Activated CD8-positive, alpha-beta memory T cell treated with anti-CD3 and anti-CD28 coated beads, Interleukin-2, amount 10 ng/mL, durations not matched to agents 7 days and 5 days (primary cell): ENCODE measurements at regions not wholly inside any gene's neighbourhood (a gene's known extent, or its start where the extent isn't known, plus 50 kb on each side); places are given as distances from the start of the nearest gene placed in this dataset.
"Not testable (repeated sequence)": the region's sequence is repeated elsewhere in the genome, so short reads cannot be mapped to it uniquely, and the experiment has no call there.

Experiments used
- ATAC-seq: fragments of 150-1000 bp; cut with Tn5 transposase; one replicate; pipeline ENCODE4 v1.10.0; 2021; ENCODE audit warnings: moderate library complexity
- CTCF ChIA-PET: fragments of 350-600 bp; sonication (Branson Sonifier 250); formaldehyde crosslinking; loops from one replicate; lab custom pipeline; 2021; ENCODE audit warnings: antibody characterized with exemption; lab: Charles Lee
- DNase-seq: peaks from one replicate; pipeline ENCODE4 v3.0.0-alpha.2; 2020
- H3K27ac Mint-ChIP-seq: one replicate; pipeline ENCODE4 v1.8.0; 2021; ENCODE audit warnings: mild to moderate bottlenecking, mixed read lengths
- H3K27me3 Mint-ChIP-seq: one replicate; pipeline ENCODE4 v1.8.0; 2021; ENCODE audit warnings: mixed read lengths
- H3K36me3 Mint-ChIP-seq: one replicate; pipeline ENCODE4 v1.8.0; 2021; ENCODE audit warnings: mild to moderate bottlenecking, mixed read lengths
- H3K4me1 Mint-ChIP-seq: one replicate; pipeline ENCODE4 v1.8.0; 2021; ENCODE audit warnings: mixed read lengths
- H3K4me3 Mint-ChIP-seq: one replicate; pipeline ENCODE4 v1.8.0; 2021; ENCODE audit warnings: mild to moderate bottlenecking, moderate library complexity, mixed read lengths
- H3K9me3 Mint-ChIP-seq: one replicate; pipeline ENCODE4 v1.8.0; 2022; ENCODE audit warnings: low read depth, mixed read lengths

DNA sequence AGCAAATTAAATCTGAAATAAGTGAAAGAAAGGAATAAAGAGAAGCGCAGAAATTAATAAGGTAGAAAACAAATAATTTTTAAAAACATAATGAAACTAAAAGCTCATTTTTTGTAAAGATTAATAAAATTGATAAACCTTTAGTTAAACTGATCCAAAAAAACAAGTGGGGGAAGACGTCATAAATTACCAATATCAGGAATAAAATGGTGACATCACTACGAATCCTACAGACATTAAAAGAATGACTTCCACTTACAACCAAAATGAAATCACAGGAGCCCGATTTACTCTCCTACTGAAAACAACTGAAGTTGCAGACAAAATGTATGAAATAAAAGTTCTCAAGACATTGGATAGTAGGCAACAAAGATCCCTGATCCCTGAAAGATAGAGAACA is 68.1 kb upstream of the IFFO2 start:
- no peak for ATAC-seq
- Mint-ChIP-seq H3K27me3 (peaks cover 25% of the 10 kb centered on the region), H3K36me3 (no peaks in the 10 kb centered on the region), H3K27ac (no peak overlapping the region), H3K4me3 (no peak overlapping the region), H3K4me1 (no peaks in the 10 kb centered on the region), H3K9me3 (no peaks in the 10 kb centered on the region)
- no peak for DNase-seq
- CTCF ChIA-PET = no interaction called here

DNA sequence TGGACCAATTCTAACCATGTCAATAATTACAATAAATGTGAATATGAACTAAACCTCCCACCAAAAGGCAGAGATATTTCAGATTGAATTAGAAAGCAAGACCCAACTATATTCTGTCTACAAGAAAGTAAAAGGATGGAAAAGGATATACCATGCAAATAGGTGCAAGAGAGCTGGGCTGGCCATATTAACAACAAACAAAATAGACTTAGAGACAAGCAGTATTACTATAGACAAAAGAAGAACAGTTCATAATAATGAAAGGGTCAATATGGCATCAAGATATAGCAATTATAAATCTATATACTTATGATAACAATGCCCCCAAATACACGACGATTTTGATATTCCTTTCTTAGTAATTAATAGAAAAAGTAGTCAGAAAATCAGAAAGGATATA is 67.3 kb upstream of the IFFO2 start:
- peaks cover 25% of the 10 kb centered on the region for H3K27me3 Mint-ChIP-seq
- ATAC-seq (no peak), DNase-seq (no peak)
- H3K36me3 Mint-ChIP-seq = peaks cover under 1% of the 10 kb centered on the region
- H3K4me3 Mint-ChIP-seq = no peak overlapping the region
- H3K27ac Mint-ChIP-seq = no peak overlapping the region
- H3K4me1 Mint-ChIP-seq = no peaks in the 10 kb centered on the region
- CTCF ChIA-PET = no interaction called here
- no peaks in the 10 kb centered on the region for H3K9me3 Mint-ChIP-seq

DNA sequence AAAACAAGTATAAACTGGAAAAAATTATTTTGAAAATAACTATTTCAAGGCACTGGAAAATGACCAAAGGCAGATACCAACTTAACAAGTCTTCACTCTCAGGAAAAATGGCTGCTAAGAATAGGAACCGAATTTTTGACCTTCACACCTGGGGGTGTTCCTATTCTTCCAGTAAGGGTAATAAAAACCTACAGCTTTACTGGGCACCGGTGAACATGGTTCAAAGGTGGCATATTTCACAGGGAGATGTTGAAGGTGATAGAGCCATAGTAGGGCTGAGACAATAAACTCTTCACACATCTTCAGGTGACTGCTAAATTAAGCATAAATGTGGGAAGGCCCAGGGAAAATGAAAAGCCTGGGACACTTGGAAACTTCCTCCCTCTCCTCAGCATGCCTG is 65.4 kb upstream of the IFFO2 start:
- Mint-ChIP-seq H3K9me3 (no peaks in the 10 kb centered on the region), H3K4me1 (no peaks in the 10 kb centered on the region), H3K27me3 (peaks cover 18% of the 10 kb centered on the region), H3K4me3 (no peak overlapping the region), H3K27ac (no peak overlapping the region), H3K36me3 (peaks cover 2% of the 10 kb centered on the region)
- ATAC-seq (no peak), DNase-seq (no peak)
- CTCF ChIA-PET = no interaction called here

DNA sequence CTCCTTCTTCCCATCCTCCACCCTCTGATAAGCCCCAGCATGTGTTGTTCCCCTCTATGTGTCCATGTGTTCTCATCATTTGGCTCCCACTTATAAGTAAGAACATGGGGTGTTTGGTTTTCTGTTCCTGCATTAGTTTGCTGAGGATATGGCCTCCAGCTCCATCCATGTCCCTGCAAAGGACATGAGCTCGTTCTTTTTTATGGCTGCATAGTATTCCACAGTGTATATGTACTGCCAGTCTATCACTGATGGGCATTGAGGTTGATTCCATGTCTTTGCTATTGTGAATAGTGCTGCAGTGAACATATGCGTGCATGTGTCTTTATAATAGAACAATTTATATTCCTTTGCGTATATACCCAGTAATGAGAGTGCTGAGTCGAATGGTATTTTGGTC is 62.8 kb upstream of the IFFO2 start:
- peaks cover 11% of the 10 kb centered on the region for H3K27me3 Mint-ChIP-seq
- H3K4me3 Mint-ChIP-seq, H3K4me1 Mint-ChIP-seq, ATAC-seq, CTCF ChIA-PET, DNase-seq, H3K9me3 Mint-ChIP-seq, H3K27ac Mint-ChIP-seq, H3K36me3 Mint-ChIP-seq: not testable (repeated sequence)

DNA sequence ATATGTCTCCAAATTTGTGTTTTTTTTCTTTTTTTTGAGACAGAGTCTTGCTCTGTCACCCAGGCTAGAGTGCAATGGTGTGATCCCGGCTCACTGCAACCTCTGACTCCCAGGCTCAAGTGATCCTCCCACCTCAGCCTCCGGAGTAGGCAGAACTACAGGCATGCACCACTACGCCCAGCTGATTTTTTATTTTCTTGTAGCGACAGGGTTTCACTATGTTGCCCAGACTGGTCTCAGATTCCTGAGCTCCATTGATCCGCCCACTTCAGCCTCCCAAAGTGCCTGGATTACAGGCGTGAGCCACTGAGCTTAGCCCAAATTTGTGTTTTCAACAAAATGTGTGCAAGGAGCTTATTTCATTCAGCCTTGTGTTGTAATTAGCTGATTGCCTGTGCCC is 59.0 kb upstream of the IFFO2 start:
- no peaks in the 10 kb centered on the region for H3K9me3 Mint-ChIP-seq
- H3K4me3 Mint-ChIP-seq = no peak overlapping the region
- CTCF ChIA-PET = no interaction called here
- peak; percentile 22 for DNase-seq
- peaks cover 14% of the 10 kb centered on the region for H3K27me3 Mint-ChIP-seq
- peaks cover 16% of the 10 kb centered on the region for H3K4me1 Mint-ChIP-seq
- H3K36me3 Mint-ChIP-seq = peaks cover 2% of the 10 kb centered on the region
- no peak overlapping the region for H3K27ac Mint-ChIP-seq
- no peak for ATAC-seq

DNA sequence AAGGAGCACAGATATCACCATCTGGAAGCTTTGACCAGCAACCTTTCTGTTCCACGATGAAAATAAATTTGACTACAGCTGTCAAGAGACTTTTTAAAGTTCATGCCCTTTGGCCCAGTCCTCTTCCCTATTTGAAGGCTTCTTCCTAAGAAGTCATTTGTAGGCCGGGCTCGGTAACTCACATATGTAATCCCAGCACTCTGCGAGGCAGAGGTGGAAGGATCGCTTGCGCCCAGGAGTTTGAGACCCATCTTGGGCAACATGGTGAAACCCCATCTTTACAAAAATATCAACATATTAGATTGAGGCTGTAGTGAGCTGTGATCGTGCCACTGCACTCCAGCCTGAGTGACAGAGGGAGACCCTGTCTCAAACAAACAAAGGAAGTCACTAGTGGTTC is 58.3 kb upstream of the IFFO2 start:
- H3K4me3 Mint-ChIP-seq = no peak overlapping the region
- H3K4me1 Mint-ChIP-seq = peaks cover 23% of the 10 kb centered on the region
- H3K36me3 Mint-ChIP-seq = peaks cover 2% of the 10 kb centered on the region
- ATAC-seq (no peak), DNase-seq (peak; percentile 31)
- no peak overlapping the region for H3K27ac Mint-ChIP-seq
- peaks cover 19% of the 10 kb centered on the region for H3K27me3 Mint-ChIP-seq
- no peaks in the 10 kb centered on the region for H3K9me3 Mint-ChIP-seq
- CTCF ChIA-PET = interaction anchor here (1.1 kb wide), 1 partner anchor 130 kb away, joined by 3 read pairs; no protein-coding TSS in a partner anchor

DNA sequence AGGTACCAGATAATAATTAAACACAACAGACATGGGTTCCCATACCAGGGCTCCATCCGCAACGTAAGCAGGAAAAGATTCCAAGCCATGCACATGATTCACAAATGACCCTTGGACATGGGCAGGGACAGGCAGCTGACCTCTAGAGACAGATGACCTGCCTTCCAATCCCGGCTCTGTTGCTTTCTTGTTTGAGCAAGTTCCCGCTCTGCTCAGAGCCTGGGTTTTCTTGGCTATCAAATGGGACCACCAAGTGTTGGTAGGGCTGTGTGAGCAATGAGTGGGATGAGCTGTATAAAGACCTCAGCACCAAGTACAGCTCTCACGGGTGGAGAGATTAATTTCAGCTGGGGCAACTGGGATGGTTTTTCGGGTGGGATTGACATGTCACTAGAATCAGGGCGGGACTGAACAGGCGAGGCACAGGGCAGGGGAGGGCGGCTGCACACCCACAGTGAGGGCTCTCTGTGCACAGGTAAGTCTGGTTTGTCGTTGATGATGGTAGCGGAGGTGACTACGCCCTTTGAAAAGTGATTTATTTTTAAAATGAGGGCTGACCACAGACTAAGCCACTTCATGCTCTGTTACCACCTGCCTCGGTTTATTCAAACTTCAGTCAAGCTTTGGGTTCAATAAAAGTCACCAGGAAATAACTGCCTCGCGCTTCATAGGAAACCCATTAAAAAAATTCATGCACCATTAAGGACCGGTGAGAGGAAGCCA is 57.5 kb upstream of the IFFO2 start:
- Mint-ChIP-seq H3K27me3 (peaks cover 22% of the 10 kb centered on the region), H3K4me1 (peaks cover 24% of the 10 kb centered on the region), H3K4me3 (no peak overlapping the region), H3K36me3 (peaks cover 2% of the 10 kb centered on the region), H3K9me3 (no peaks in the 10 kb centered on the region), H3K27ac (no peak overlapping the region)
- ATAC-seq (no peak), DNase-seq (peak; percentile 21)
- CTCF ChIA-PET = interaction anchor here (1.1 kb wide), 1 partner anchor 130 kb away, joined by 3 read pairs; no protein-coding TSS in a partner anchor

DNA sequence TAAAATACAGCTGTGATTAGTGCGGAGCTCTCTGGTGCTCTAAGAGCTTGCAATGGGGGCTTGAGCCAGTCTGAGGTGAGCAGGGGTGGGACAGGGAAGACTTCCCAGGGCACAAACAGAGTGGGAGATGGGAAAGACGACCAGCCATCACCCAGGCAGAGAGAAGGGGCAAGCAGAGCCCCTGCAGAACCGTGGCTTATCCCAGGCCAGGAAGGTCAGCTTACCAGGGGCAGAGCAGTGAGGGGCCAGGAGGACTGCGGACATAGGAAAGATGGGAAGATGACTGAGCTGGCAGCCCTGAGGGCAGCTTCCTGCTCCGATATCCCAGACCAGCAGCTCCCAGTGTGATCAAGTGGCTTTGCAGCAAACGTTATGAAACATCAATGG is 55.4 kb upstream of the IFFO2 start:
- Mint-ChIP-seq H3K4me3 (no peak overlapping the region), H3K27ac (no peak overlapping the region), H3K36me3 (no peaks in the 10 kb centered on the region), H3K9me3 (no peaks in the 10 kb centered on the region), H3K27me3 (peaks cover 19% of the 10 kb centered on the region), H3K4me1 (peaks cover 24% of the 10 kb centered on the region)
- CTCF ChIA-PET = interaction anchor here (1.2 to 2.2 kb wide), 5 partner anchors 10 to 109 kb away, joined by 3 to 7 read pairs (median 6); partner anchors contain the start of gene ALDH4A1
- ATAC-seq (no peak), DNase-seq (peak; percentile 29)

DNA sequence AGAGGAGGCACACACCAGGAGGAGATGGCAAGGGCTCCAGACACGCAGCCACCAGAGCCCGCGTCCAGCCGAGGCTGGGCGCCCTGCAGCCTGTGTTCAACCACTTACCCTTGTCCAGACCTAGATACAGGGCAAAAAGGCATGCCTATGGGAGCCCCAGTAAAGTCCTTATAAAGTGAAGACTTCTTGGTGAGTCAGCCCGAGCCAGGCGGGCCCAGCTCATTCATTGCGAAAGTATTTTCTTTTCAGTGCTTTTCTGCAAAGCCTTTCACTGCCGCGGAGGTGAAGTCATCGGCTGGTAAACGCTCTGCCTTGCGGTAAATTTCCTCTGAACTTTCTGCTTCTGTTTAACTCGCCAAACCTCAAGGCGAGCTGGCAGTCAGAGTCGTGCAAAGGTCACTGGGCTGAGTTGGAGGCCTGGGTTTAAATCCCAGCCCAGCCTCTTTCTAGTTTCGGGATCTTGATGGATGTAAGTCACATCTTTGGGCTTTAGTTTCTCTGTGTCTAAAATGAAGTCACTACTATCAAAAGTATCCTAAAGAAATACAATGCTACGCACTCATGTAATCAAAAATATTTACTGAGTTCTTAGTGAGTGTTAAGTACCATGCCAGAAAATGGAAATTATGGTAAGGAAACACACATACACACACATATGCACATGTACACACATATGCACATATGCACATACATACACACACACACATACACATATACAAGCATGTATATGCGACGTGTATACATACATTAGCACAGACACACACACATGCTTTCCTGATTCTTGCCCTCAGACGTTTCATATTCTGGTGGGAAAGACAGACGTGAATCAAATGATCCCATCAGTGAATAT is 54.7 kb upstream of the IFFO2 start:
- CTCF ChIA-PET = interaction anchor here (1.0 to 2.2 kb wide), 8 partner anchors 9 to 127 kb away, joined by 3 to 7 read pairs (median 5); partner anchors contain the start of gene ALDH4A1
- peaks cover 24% of the 10 kb centered on the region for H3K4me1 Mint-ChIP-seq
- peak; percentile 99 for ATAC-seq
- no peaks in the 10 kb centered on the region for H3K36me3 Mint-ChIP-seq
- peak overlapping the region; percentile 25 for H3K4me3 Mint-ChIP-seq
- H3K27ac Mint-ChIP-seq = peak overlapping the region; percentile 39
- DNase-seq = peak; percentile 91
- H3K9me3 Mint-ChIP-seq = no peaks in the 10 kb centered on the region
- peaks cover 19% of the 10 kb centered on the region for H3K27me3 Mint-ChIP-seq

DNA sequence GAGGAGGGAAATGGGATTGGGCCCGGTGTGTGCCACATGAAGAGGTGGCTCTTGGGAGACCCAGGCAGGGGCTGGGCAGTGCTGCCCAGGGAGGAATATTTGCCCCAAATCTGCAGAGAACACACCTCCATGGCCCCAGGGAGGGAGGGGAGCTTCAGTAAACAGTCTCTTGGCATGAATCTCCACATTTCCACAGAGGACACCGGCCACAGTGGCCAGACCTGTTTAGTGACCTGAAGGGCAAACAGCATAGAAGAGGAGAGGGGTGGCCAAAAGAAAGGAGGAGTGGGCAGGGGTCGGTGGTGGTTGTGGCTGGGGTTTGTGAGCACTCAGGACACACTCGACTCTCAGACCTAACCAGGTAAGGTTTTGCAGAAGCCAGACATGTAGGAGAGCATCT is 54.0 kb upstream of the IFFO2 start:
- CTCF ChIA-PET = interaction anchor here (1.0 to 2.2 kb wide), 9 partner anchors 9 to 126 kb away, joined by 3 to 7 read pairs (median 5); partner anchors contain the start of gene ALDH4A1
- Mint-ChIP-seq H3K4me1 (peaks cover 24% of the 10 kb centered on the region), H3K9me3 (no peaks in the 10 kb centered on the region), H3K4me3 (peak overlapping the region; percentile 25), H3K36me3 (no peaks in the 10 kb centered on the region), H3K27me3 (peaks cover 21% of the 10 kb centered on the region), H3K27ac (no peak overlapping the region)
- DNase-seq (no peak), ATAC-seq (no peak)

DNA sequence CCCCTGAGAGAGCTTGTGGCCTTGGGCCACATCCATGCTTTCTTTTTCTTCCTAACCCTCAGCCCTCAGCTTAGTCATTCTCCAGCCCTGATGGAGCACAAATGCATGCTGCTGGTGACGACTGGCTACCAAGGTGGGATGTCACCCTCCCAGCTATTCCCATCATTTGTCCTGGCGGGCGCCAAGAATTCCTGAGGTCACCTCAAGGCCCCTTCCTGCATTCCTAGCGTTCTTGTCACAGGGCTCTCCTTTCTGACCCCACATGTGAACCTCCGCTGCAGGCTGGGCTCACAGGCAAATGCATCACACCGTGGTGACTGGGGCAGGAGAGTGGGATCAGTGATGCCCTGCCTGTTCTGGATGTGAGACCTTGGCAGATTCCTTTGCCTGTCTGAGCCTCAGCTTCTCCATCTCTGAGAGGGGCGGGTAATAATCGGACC is 53.4 kb upstream of the IFFO2 start:
- Mint-ChIP-seq H3K4me3 (no peak overlapping the region), H3K9me3 (no peaks in the 10 kb centered on the region), H3K27me3 (peaks cover 21% of the 10 kb centered on the region), H3K4me1 (peaks cover 24% of the 10 kb centered on the region), H3K36me3 (no peaks in the 10 kb centered on the region), H3K27ac (peak overlapping the region; percentile 9)
- DNase-seq (no peak), ATAC-seq (no peak)
- CTCF ChIA-PET = interaction anchor here (0.8 to 1.9 kb wide), 5 partner anchors 24 to 104 kb away, joined by 3 to 5 read pairs (median 3); no protein-coding TSS in a partner anchor

DNA sequence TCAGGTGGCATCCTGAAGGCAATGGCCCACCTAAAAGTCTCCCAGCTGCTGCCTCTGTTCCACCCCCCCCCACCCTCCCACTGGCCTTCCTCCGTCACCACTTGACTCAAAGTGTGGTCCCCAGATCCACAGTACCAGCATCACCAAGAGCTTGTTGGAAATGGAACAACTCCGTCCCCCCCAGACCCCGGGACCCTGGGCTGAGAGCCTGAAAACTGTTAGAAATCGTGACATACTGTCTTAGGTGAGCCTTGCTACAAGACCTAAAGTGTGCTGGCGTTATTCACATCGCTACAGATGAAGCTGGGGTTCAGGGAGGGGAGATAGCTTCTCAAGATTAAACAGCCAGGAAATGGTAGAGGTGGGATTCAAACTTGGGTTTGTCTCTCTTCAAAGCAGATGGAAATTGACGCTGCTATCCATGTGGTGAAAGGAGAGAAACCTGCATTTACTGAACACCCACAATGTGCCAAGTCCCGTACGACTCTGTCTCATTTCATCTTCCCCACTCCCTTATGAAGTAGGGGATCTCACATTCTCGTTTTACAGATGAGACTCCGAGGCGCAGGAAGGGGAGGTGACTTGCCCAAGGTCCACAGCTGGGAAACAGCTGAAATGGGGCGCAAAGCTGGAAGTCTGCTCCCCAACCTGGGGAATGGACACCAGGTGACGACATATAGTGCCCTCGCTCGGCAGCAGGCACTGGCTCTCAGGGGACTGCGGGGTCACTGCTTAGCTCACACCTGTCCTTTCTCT is 52.8 kb upstream of the IFFO2 start:
- Mint-ChIP-seq H3K27me3 (peaks cover 20% of the 10 kb centered on the region), H3K4me3 (no peak overlapping the region), H3K4me1 (peaks cover 24% of the 10 kb centered on the region), H3K36me3 (no peaks in the 10 kb centered on the region), H3K9me3 (no peaks in the 10 kb centered on the region), H3K27ac (no peak overlapping the region)
- peak; percentile 39 for DNase-seq
- CTCF ChIA-PET = interaction anchor here (0.8 to 1.9 kb wide), 5 partner anchors 24 to 105 kb away, joined by 3 to 5 read pairs (median 3); no protein-coding TSS in a partner anchor
- ATAC-seq = no peak
